HepG2 (cell line): ENCODE measurements at regions not wholly inside any gene's neighbourhood (a gene's known extent, or its start where the extent isn't known, plus 50 kb on each side); places are given as distances from the start of the nearest gene placed in this dataset.

ENCODE experiments used
- ATAC-seq: fragments of 200-7000 bp; cut with Tn5 transposase; 3 replicates; pipeline ENCODE4 v1.9.1; 2020; ENCODE audit warnings: mild to moderate bottlenecking, moderate library complexity
- BruUV-seq: library from RNA; stranded (reverse); fragments of 400-500 nt; replicated peaks from 2 replicates; lab custom pipeline; 2021; lab: Mats Ljungman, UMichigan
- CTCF ChIA-PET: fragments of 300-600 bp; formaldehyde crosslinking; extraction: SDS; loops from one replicate; lab custom pipeline; 2021; ENCODE audit warnings: low total read pairs, inconsistent platforms, low intra/inter-chr PET ratio; lab: Yijun Ruan, JAX
- POLR2A ChIA-PET: fragments of 350-600 bp; sonication (Branson Sonifier 250); formaldehyde crosslinking; loops from one replicate; lab custom pipeline; 2020; ENCODE audit warnings: antibody characterized with exemption, inconsistent platforms; lab: Yijun Ruan, JAX
- DNase-seq: peaks from one replicate; pipeline ENCODE4 v3.0.0-alpha.2; 2015; ENCODE audit warnings: low spot score
- FAIRE-seq: peaks from 3 replicates; lab custom pipeline; 2011; peaks lifted over from hg19 to GRCh38; lab: Jason Lieb, UNC
- H2AFZ ChIP-seq: one replicate; pipeline ENCODE4 v1.6.1; 2011; ENCODE audit warnings: low read length, inconsistent platforms
- H3K27ac ChIP-seq: fragments of 300-600 bp; 3 replicates; pipeline ENCODE4 v1.8.0; 2011; ENCODE audit warnings: mixed run types, mild to moderate bottlenecking, mixed read lengths, low read length, inconsistent platforms; ENCODE audit not compliant: insufficient read depth; ENCODE audit errors: extremely low read length
- H3K27me3 ChIP-seq, 2 experiments: fragments of 200-600 bp in 1 of 2; 2 replicates in 1 of 2; 3 replicates in 1 of 2; pipeline versions ENCODE4 v1.6.0 to v1.8.0; 2011; ENCODE audit warnings: low read length in 2 of 2, mild to moderate bottlenecking in 2 of 2, moderate library complexity in 2 of 2, inconsistent platforms in 1 of 2; ENCODE audit not compliant: insufficient read depth in 2 of 2, control insufficient read depth in 1 of 2
- H3K36me3 ChIP-seq, 2 experiments: fragments of 200-600 bp in 1 of 2; replicated peaks in 1 of 2; 2 replicates in 1 of 2; 3 replicates in 1 of 2; pipeline versions ENCODE4 v1.5.1 to v1.8.0; 2011; ENCODE audit warnings: low read length in 2 of 2, inconsistent platforms in 1 of 2; ENCODE audit not compliant: insufficient read depth in 2 of 2, control insufficient read depth in 1 of 2
- H3K4me1 ChIP-seq: 2 replicates; pipeline ENCODE4 v1.5.1; 2012; ENCODE audit warnings: low read length, inconsistent platforms; ENCODE audit not compliant: insufficient read depth
- H3K4me2 ChIP-seq: 2 replicates; pipeline ENCODE4 v1.6.0; 2011; ENCODE audit warnings: low read depth, low read length, inconsistent platforms
- H3K4me3 ChIP-seq, 3 experiments: fragments of 200-600 bp in 1 of 3; sonication (generic), shearing (Covaris generic) in 1 of 3; replicated peaks in 1 of 3; 2 replicates each; pipeline ENCODE4 v1.5.1; 2011 to 2016; ENCODE audit warnings: low read length in 3 of 3, inconsistent platforms in 2 of 3, low read depth in 2 of 3, mild to moderate bottlenecking in 2 of 3, control low read depth in 1 of 3, mixed read lengths in 1 of 3; ENCODE audit not compliant: insufficient read depth in 1 of 3
- H3K79me2 ChIP-seq: one replicate; pipeline ENCODE4 v1.6.1; 2011; ENCODE audit warnings: low read length, inconsistent platforms; ENCODE audit not compliant: insufficient read depth
- H3K9ac ChIP-seq: 2 replicates; pipeline ENCODE4 v1.6.0; 2011; ENCODE audit warnings: mild to moderate bottlenecking, low read depth, low read length, inconsistent platforms; ENCODE audit not compliant: insufficient read depth
- H3K9me3 ChIP-seq: 2 replicates; pipeline ENCODE4 v1.5.1; 2012; ENCODE audit warnings: mild to moderate bottlenecking, low read length
- H4K20me1 ChIP-seq: 2 replicates; pipeline ENCODE4 v1.6.0; 2011; ENCODE audit warnings: inconsistent platforms, mild to moderate bottlenecking, low read length, moderate library complexity; ENCODE audit not compliant: insufficient read depth
- HCFC1 ChIP-seq: fragments of 150-350 bp; IDR thresholded peaks from 2 replicates; pipeline ENCODE4 v1.6.1; 2014; ENCODE audit warnings: low read depth, low read length
- HNF1B ChIP-seq: sonication (generic); formaldehyde crosslinking; IDR thresholded peaks from 2 replicates; pipeline ENCODE4 v1.5.1; 2020; ENCODE audit warnings: mild to moderate bottlenecking, moderate library complexity, missing genetic modification reagents
- HNRNPLL ChIP-seq: fragments of 200-400 bp; formaldehyde crosslinking; IDR thresholded peaks from 2 replicates; pipeline ENCODE4 v1.6.1; 2017; ENCODE audit warnings: mild to moderate bottlenecking, low read depth, low read length; ENCODE audit not compliant: poor library complexity, severe bottlenecking
- ZFAT ChIP-seq: sonication (generic); formaldehyde crosslinking; conservative IDR thresholded peaks from 2 replicates; pipeline ENCODE4 v1.8.1; 2023; ENCODE audit warnings: missing genetic modification reagents, inconsistent platforms
- ZNF10 ChIP-seq: sonication (generic); formaldehyde crosslinking; IDR thresholded peaks from 2 replicates; pipeline ENCODE4 v1.4.0; 2020; ENCODE audit warnings: mild to moderate bottlenecking, low read depth, missing genetic modification reagents, borderline replicate concordance
- ZNF292 ChIP-seq: sonication (generic); formaldehyde crosslinking; IDR thresholded peaks from 2 replicates; pipeline ENCODE4 v1.8.1; 2022; ENCODE audit warnings: mild to moderate bottlenecking, low read depth, missing genetic modification reagents, borderline replicate concordance
- ZNF317 ChIP-seq: sonication (generic); formaldehyde crosslinking; IDR thresholded peaks from 2 replicates; pipeline ENCODE4 v1.5.0; 2020; ENCODE audit warnings: mild to moderate bottlenecking, missing genetic modification reagents
- WGBS: methylation state at CpG from one replicate; pipeline ENCODE4 v1.1.6; 2017; ENCODE audit warnings: low lambda C conversion rate; 5-methylcytosine and 5-hydroxymethylcytosine counted together
- in situ Hi-C: cut with HindIII; loops from 2 replicates; pipeline ENCODE4 v1.10.0; 2017; ENCODE audit warnings: low pct_unique_long_range_greater_than_20kb; ENCODE audit not compliant: extremely low pct_ligation_motif_present
- intact Hi-C: fragments of 100-400 bp; cut with micrococcal nuclease; formaldehyde crosslinking; loops from one replicate; pipeline ENCODE4 v1.10.0; 2022; ENCODE audit not compliant: unreplicated experiment
- TF ChIP-seq, protein P1 (sequence below): sonication (generic); formaldehyde crosslinking; conservative IDR thresholded peaks from 2 replicates; pipeline ENCODE4 v1.4.0; 2020; ENCODE audit warnings: missing genetic modification reagents
- TF ChIP-seq, protein P2 (sequence below): sonication (generic); formaldehyde crosslinking; IDR thresholded peaks from 2 replicates; pipeline ENCODE4 v1.5.0; 2020; ENCODE audit warnings: missing genetic modification reagents

- DNase-seq (no peak), FAIRE-seq (no peak), ATAC-seq (no peak)
- BruUV-seq: no TSS peak
- H2AFZ ChIP-seq: no peak overlapping the region
- H3K79me2 ChIP-seq: no peaks in the 10 kb centered on the region
- H3K4me3 ChIP-seq: no peak overlapping the region
- 3% methylated on average over 1 of the region's 1 CpG for WGBS
- no peak overlapping the region for H3K4me2 ChIP-seq
- H4K20me1 ChIP-seq: no peaks in the 10 kb centered on the region
- ChIA-PET POLR2A (no interaction called here), CTCF (no interaction called here)
- in situ Hi-C loops: no loop called here
- TF ChIP-seq ZNF292 (CRISPR knock-in tag) (no peak), ZNF10 (CRISPR knock-in tag) (no peak), HCFC1 (no peak), HNF1B (CRISPR knock-in tag) (no peak), ZFAT (no peak), HNRNPLL (no peak), ZNF317 (CRISPR knock-in tag) (0 out of 2 replicates have a peak, but pooled peaks have one; percentile 59)
- TF ChIP-seq, protein P1, sequence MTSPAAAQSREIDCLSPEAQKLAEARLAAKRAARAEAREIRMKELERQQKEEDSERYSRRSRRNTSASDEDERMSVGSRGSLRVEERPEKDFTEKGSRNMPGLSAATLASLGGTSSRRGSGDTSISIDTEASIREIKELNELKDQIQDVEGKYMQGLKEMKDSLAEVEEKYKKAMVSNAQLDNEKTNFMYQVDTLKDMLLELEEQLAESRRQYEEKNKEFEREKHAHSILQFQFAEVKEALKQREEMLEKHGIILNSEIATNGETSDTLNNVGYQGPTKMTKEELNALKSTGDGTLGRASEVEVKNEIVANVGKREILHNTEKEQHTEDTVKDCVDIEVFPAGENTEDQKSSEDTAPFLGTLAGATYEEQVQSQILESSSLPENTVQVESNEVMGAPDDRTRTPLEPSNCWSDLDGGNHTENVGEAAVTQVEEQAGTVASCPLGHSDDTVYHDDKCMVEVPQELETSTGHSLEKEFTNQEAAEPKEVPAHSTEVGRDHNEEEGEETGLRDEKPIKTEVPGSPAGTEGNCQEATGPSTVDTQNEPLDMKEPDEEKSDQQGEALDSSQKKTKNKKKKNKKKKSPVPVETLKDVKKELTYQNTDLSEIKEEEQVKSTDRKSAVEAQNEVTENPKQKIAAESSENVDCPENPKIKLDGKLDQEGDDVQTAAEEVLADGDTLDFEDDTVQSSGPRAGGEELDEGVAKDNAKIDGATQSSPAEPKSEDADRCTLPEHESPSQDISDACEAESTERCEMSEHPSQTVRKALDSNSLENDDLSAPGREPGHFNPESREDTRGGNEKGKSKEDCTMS: no peak
- TF ChIP-seq, protein P2, sequence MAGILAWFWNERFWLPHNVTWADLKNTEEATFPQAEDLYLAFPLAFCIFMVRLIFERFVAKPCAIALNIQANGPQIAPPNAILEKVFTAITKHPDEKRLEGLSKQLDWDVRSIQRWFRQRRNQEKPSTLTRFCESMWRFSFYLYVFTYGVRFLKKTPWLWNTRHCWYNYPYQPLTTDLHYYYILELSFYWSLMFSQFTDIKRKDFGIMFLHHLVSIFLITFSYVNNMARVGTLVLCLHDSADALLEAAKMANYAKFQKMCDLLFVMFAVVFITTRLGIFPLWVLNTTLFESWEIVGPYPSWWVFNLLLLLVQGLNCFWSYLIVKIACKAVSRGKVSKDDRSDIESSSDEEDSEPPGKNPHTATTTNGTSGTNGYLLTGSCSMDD (CRISPR knock-in tag): no peak
- H3K27me3 ChIP-seq: no peaks in the 10 kb centered on the region
- H3K36me3 ChIP-seq: no peaks in the 10 kb centered on the region
- H3K9me3 ChIP-seq: no peaks in the 10 kb centered on the region
- no peak overlapping the region for H3K27ac ChIP-seq
- H3K4me1 ChIP-seq: no peaks in the 10 kb centered on the region
- intact Hi-C loops: no loop called here
- H3K9ac ChIP-seq: no peak overlapping the region
Observed at GRCh38 chr7:119694506-119694905, 578.5 kb upstream of the KCND2 start.
